ENCODE measurements at regions not wholly inside any gene's neighbourhood (a gene's known extent, or its start where the extent isn't known, plus 50 kb on each side); places are given as distances from the start of the nearest gene placed in this dataset.

- TF ChIP-seq CTCF (conservative IDR thresholded peaks at IDR 0.05; ENCODE audit: low read depth, low read length): no peak
- no peak for TF ChIP-seq EZH2 (IDR thresholded peaks at IDR 0.05; ENCODE audit: borderline replicate concordance, low read depth, low read length, poor library complexity, severe bottlenecking)
These were observed 115.0 kb downstream of the RAP2B start for GRCh38 chr3:153277029-153277428.
